Activated T-helper 17 cell treated with anti-CD3 and anti-CD28 coated beads, Interleukin-2, amount 50 U/mL, for 72 hours (primary cell): ENCODE measurements at regions not wholly inside any gene's neighbourhood (a gene's known extent, or its start where the extent isn't known, plus 50 kb on each side); places are given as distances from the start of the nearest gene placed in this dataset.

Experiments
- ATAC-seq: fragments of 150-1000 bp; cut with Tn5 transposase; replicated peaks from 2 replicates; pipeline ENCODE4 v1.10.0; 2021; ENCODE audit warnings: mild to moderate bottlenecking, moderate library complexity
- H3K27ac Mint-ChIP-seq: one replicate; pipeline ENCODE4 v1.8.0; 2022; ENCODE audit warnings: mixed read lengths
- H3K27me3 Mint-ChIP-seq: one replicate; pipeline ENCODE4 v1.8.0; 2022; ENCODE audit warnings: mixed read lengths
- H3K36me3 Mint-ChIP-seq: one replicate; pipeline ENCODE4 v1.8.0; 2022; ENCODE audit warnings: low read depth, mild to moderate bottlenecking, mixed read lengths
- H3K4me1 Mint-ChIP-seq: one replicate; pipeline ENCODE4 v1.8.0; 2022; ENCODE audit warnings: mixed read lengths
- H3K4me3 Mint-ChIP-seq: one replicate; pipeline ENCODE4 v1.8.0; 2022; ENCODE audit warnings: mild to moderate bottlenecking, mixed read lengths
- H3K9me3 Mint-ChIP-seq: one replicate; pipeline ENCODE4 v1.8.0; 2022; ENCODE audit warnings: mixed read lengths

DNA sequence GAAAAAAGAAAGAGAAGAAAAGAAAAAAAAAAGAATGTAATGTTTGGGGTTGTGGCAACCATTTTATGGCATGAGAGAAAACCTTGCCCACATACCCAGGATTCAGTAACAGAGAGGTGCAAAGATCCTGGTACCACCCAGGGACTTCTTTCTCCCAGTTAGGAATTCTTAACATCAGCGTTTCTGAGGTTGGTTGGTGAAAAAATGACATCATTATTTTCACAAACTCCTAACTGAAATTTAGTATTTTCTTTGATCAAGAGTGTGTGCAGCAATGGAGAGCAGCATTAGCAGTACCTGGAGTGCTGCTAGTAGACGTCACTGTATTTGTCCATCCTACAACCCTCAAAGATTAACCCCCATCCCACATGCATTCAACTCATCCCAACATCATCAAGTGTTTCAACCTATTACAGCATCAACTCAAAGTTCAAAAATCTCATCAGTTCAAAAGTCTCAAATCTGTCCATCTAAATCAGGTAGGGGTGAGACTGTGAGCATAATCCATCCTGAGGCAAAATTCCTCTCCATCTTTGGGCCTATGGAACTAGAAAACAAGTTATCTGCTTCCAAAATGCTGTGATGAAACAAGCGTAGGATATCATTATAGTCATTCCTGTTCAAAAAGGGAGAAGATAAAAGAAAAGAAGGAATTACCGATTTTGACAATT, 60.1 kb upstream of the MSX2 start:
- H3K4me3 Mint-ChIP-seq = no peak overlapping the region
- no peaks in the 10 kb centered on the region for H3K36me3 Mint-ChIP-seq
- H3K27me3 Mint-ChIP-seq = peaks cover 15% of the 10 kb centered on the region
- H3K27ac Mint-ChIP-seq = no peak overlapping the region
- no peaks in the 10 kb centered on the region for H3K4me1 Mint-ChIP-seq
- ATAC-seq = no peak
- H3K9me3 Mint-ChIP-seq = no peaks in the 10 kb centered on the region

DNA sequence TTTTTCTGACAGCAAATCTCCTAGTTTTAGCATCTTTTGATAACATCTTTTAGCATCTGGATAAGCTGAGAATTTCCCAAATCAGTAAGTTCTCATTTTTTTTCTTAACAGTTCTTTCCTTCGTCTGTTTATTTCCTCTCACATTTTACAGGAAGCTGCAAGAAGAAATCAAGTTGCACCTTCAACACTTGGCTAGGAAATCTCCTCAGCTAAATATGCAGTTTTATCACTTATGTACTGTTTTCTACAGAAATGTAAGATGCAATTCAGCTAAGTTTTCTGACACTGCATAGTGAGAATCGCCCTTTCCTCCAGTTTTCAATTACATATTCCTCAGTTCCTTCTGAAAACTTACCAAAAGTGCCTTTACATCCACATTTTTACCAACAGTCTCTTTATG, 59.0 kb upstream of the MSX2 start:
- H3K36me3 Mint-ChIP-seq = no peaks in the 10 kb centered on the region

DNA sequence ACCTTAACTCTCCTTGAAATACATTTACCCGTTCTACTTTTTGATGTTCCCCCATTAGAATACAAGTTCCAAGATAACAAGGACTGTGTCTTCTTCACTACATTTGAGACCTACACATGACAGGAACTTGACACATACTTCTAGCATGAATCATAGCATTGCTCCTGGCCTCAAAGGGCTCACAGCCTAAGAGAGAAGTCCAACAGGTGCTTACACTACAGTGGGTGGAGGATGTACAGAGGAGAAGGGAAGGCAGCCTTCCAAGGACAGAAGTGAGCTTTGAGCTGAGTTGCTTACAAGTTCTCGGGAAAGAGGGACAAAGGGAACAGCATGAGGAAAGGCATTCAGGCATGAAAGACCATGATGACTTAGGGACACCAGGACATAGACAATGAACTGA, 56.9 kb upstream of the MSX2 start:
- Mint-ChIP-seq H3K9me3 (peaks cover 3% of the 10 kb centered on the region), H3K4me1 (no peaks in the 10 kb centered on the region), H3K27me3 (peaks cover 7% of the 10 kb centered on the region), H3K4me3 (no peak overlapping the region), H3K36me3 (no peaks in the 10 kb centered on the region), H3K27ac (no peak overlapping the region)
- no peak for ATAC-seq

More for the DNA sequence above, 59.0 kb upstream of the MSX2 start:
- no peaks in the 10 kb centered on the region for H3K4me1 Mint-ChIP-seq
- H3K9me3 Mint-ChIP-seq = no peaks in the 10 kb centered on the region
- H3K4me3 Mint-ChIP-seq = no peak overlapping the region
- no peak for ATAC-seq
- H3K27me3 Mint-ChIP-seq = peaks cover 15% of the 10 kb centered on the region
- H3K27ac Mint-ChIP-seq = no peak overlapping the region

GRCh38 chr5:174668349-174668748, 56.0 kb upstream of the MSX2 start:
- no peak for ATAC-seq

More at GRCh38 chr5:174668349-174668748, 56.0 kb upstream of the MSX2 start:
- H3K27ac Mint-ChIP-seq = no peak overlapping the region
- H3K4me1 Mint-ChIP-seq = no peaks in the 10 kb centered on the region
- H3K36me3 Mint-ChIP-seq = no peaks in the 10 kb centered on the region
- peaks cover 7% of the 10 kb centered on the region for H3K27me3 Mint-ChIP-seq
- H3K9me3 Mint-ChIP-seq = peaks cover 3% of the 10 kb centered on the region
- H3K4me3 Mint-ChIP-seq = no peak overlapping the region
